ENCODE measurements at regions not wholly inside any gene's neighbourhood (a gene's known extent, or its start where the extent isn't known, plus 50 kb on each side); places are given as distances from the start of the nearest gene placed in this dataset.

GRCh38 chr13:34578471-34578870, 363.6 kb upstream of the NBEA start:
- Histone ChIP-seq H4K91ac (ENCODE audit: low read depth, low read length) (no peak overlapping the region), H2AK5ac (ENCODE audit: low read length) (no peak overlapping the region), H3K79me2 (ENCODE audit: control insufficient read depth, insufficient read depth, low read length, poor library complexity) (no peaks in the 10 kb centered on the region), H3K18ac (ENCODE audit: low read length) (no peak overlapping the region), H3K36me3 (ENCODE audit: control insufficient read depth in 1 of 2, insufficient read depth in 2 of 2, low read length in 2 of 2) (no peaks in the 10 kb centered on the region), H4K12ac (ENCODE audit: low read depth, low read length) (no peak overlapping the region), H3K4me3 (ENCODE audit: low read depth, low read length) (no peak overlapping the region), H3K9ac (ENCODE audit: low read length) (no peak overlapping the region), H3K27ac (ENCODE audit: low read depth, low read length) (no peak overlapping the region), H3K23ac (ENCODE audit: low read length) (no peak overlapping the region), H3K4me2 (ENCODE audit: low read length) (no peak overlapping the region), H2BK120ac (ENCODE audit: insufficient read depth, low read length, poor library complexity) (no peak overlapping the region), H3K4ac (ENCODE audit: low read depth, low read length) (no peak overlapping the region), H3K4me1 (ENCODE audit: control insufficient read depth in 1 of 2, insufficient read depth in 2 of 2, low read length in 2 of 2) (no peaks in the 10 kb centered on the region), H3K27me3 (ENCODE audit: insufficient read depth, low read length) (no peaks in the 10 kb centered on the region), H4K8ac (ENCODE audit: low read depth, low read length) (no peak overlapping the region), H3K79me1 (ENCODE audit: low read length) (no peaks in the 10 kb centered on the region), H2BK12ac (ENCODE audit: low read length) (no peak overlapping the region), H2AFZ (ENCODE audit: insufficient read depth, low read length, poor library complexity) (no peak overlapping the region), H3K9me3 (ENCODE audit: insufficient read depth, low read depth, low read length) (no peaks in the 10 kb centered on the region), H3K14ac (ENCODE audit: low read length) (no peak overlapping the region), H2BK5ac (ENCODE audit: low read depth, low read length, poor library complexity) (no peak overlapping the region)
- DNase-seq, result no peak
- no CpG with 5 or more reads among the region's 1 CpG for WGBS (ENCODE audit: extremely low coverage, insufficient coverage, insufficient read length)

GRCh38 chr13:34578917-34579316, 363.2 kb upstream of the NBEA start:
- no peak for DNase-seq
- Histone ChIP-seq H4K12ac (ENCODE audit: low read depth, low read length) (no peak overlapping the region), H3K9ac (ENCODE audit: low read length) (no peak overlapping the region), H3K4ac (ENCODE audit: low read depth, low read length) (no peak overlapping the region), H3K27me3 (ENCODE audit: insufficient read depth, low read length) (no peaks in the 10 kb centered on the region), H3K36me3 (ENCODE audit: control insufficient read depth in 1 of 2, insufficient read depth in 2 of 2, low read length in 2 of 2) (no peaks in the 10 kb centered on the region), H2AK5ac (ENCODE audit: low read length) (no peak overlapping the region), H3K4me2 (ENCODE audit: low read length) (no peak overlapping the region), H3K4me1 (ENCODE audit: control insufficient read depth in 1 of 2, insufficient read depth in 2 of 2, low read length in 2 of 2) (no peaks in the 10 kb centered on the region), H3K14ac (ENCODE audit: low read length) (no peak overlapping the region), H2BK5ac (ENCODE audit: low read depth, low read length, poor library complexity) (no peak overlapping the region), H3K4me3 (ENCODE audit: low read depth, low read length) (no peak overlapping the region), H2BK120ac (ENCODE audit: insufficient read depth, low read length, poor library complexity) (no peak overlapping the region), H2AFZ (ENCODE audit: insufficient read depth, low read length, poor library complexity) (no peak overlapping the region), H3K27ac (ENCODE audit: low read depth, low read length) (no peak overlapping the region), H4K91ac (ENCODE audit: low read depth, low read length) (no peak overlapping the region), H3K23ac (ENCODE audit: low read length) (no peak overlapping the region), H3K9me3 (ENCODE audit: insufficient read depth, low read depth, low read length) (no peaks in the 10 kb centered on the region), H3K18ac (ENCODE audit: low read length) (no peak overlapping the region), H4K8ac (ENCODE audit: low read depth, low read length) (no peak overlapping the region), H2BK12ac (ENCODE audit: low read length) (no peak overlapping the region), H3K79me2 (ENCODE audit: control insufficient read depth, insufficient read depth, low read length, poor library complexity) (no peaks in the 10 kb centered on the region), H3K79me1 (ENCODE audit: low read length) (no peaks in the 10 kb centered on the region)

GRCh38 chr13:34583181-34583580, 358.9 kb upstream of the NBEA start:
- no peaks in the 10 kb centered on the region for H3K27me3 ChIP-seq (ENCODE audit: insufficient read depth, low read length)
- no CpG with 5 or more reads among the region's 1 CpG for WGBS (ENCODE audit: extremely low coverage, insufficient coverage, insufficient read length)
- no peak overlapping the region for H3K23ac ChIP-seq (ENCODE audit: low read length)
- H3K18ac ChIP-seq (ENCODE audit: low read length), result no peak overlapping the region
- no peak overlapping the region for H4K12ac ChIP-seq (ENCODE audit: low read depth, low read length)
- no peak for DNase-seq
- no peak overlapping the region for H3K9ac ChIP-seq (ENCODE audit: low read length)
- H3K4me1 ChIP-seq (ENCODE audit: control insufficient read depth in 1 of 2, insufficient read depth in 2 of 2, low read length in 2 of 2), result no peaks in the 10 kb centered on the region
- H3K79me2 ChIP-seq (ENCODE audit: control insufficient read depth, insufficient read depth, low read length, poor library complexity), result no peaks in the 10 kb centered on the region
- no peak overlapping the region for H2BK5ac ChIP-seq (ENCODE audit: low read depth, low read length, poor library complexity)
- peaks cover 2% of the 10 kb centered on the region for H3K9me3 ChIP-seq (ENCODE audit: insufficient read depth, low read depth, low read length)
- H3K79me1 ChIP-seq (ENCODE audit: low read length), result no peaks in the 10 kb centered on the region
- no peak overlapping the region for H3K4me2 ChIP-seq (ENCODE audit: low read length)
- H4K8ac ChIP-seq (ENCODE audit: low read depth, low read length), result no peak overlapping the region
- no peak overlapping the region for H3K4me3 ChIP-seq (ENCODE audit: low read depth, low read length)
- no peak overlapping the region for H2AK5ac ChIP-seq (ENCODE audit: low read length)
- H2BK120ac ChIP-seq (ENCODE audit: insufficient read depth, low read length, poor library complexity), result no peak overlapping the region
- no peak overlapping the region for H2AFZ ChIP-seq (ENCODE audit: insufficient read depth, low read length, poor library complexity)
- no peak overlapping the region for H2BK12ac ChIP-seq (ENCODE audit: low read length)
- H3K36me3 ChIP-seq (ENCODE audit: control insufficient read depth in 1 of 2, insufficient read depth in 2 of 2, low read length in 2 of 2), result no peaks in the 10 kb centered on the region
- H4K91ac ChIP-seq (ENCODE audit: low read depth, low read length), result no peak overlapping the region
- no peak overlapping the region for H3K14ac ChIP-seq (ENCODE audit: low read length)
- H3K27ac ChIP-seq (ENCODE audit: low read depth, low read length), result no peak overlapping the region
- no peak overlapping the region for H3K4ac ChIP-seq (ENCODE audit: low read depth, low read length)

- no peak overlapping the region for H2BK12ac ChIP-seq (ENCODE audit: low read length)
- H4K8ac ChIP-seq (ENCODE audit: low read depth, low read length), result no peak overlapping the region
- H3K36me3 ChIP-seq (ENCODE audit: control insufficient read depth in 1 of 2, insufficient read depth in 2 of 2, low read length in 2 of 2), result no peaks in the 10 kb centered on the region
- DNase-seq, result no peak
- no peak overlapping the region for H3K4me3 ChIP-seq (ENCODE audit: low read depth, low read length)
- no peak overlapping the region for H3K18ac ChIP-seq (ENCODE audit: low read length)
- no peak overlapping the region for H2BK5ac ChIP-seq (ENCODE audit: low read depth, low read length, poor library complexity)
- no peak overlapping the region for H2BK120ac ChIP-seq (ENCODE audit: insufficient read depth, low read length, poor library complexity)
- H4K91ac ChIP-seq (ENCODE audit: low read depth, low read length), result no peak overlapping the region
- no peak overlapping the region for H3K4ac ChIP-seq (ENCODE audit: low read depth, low read length)
- H3K9ac ChIP-seq (ENCODE audit: low read length), result no peak overlapping the region
- H3K27me3 ChIP-seq (ENCODE audit: insufficient read depth, low read length), result no peaks in the 10 kb centered on the region
- no peak overlapping the region for H2AK5ac ChIP-seq (ENCODE audit: low read length)
- no peak overlapping the region for H4K12ac ChIP-seq (ENCODE audit: low read depth, low read length)
- H3K4me2 ChIP-seq (ENCODE audit: low read length), result no peak overlapping the region
- H3K79me1 ChIP-seq (ENCODE audit: low read length), result no peaks in the 10 kb centered on the region
- H3K23ac ChIP-seq (ENCODE audit: low read length), result no peak overlapping the region
- no CpG with 5 or more reads among the region's 3 CpGs for WGBS (ENCODE audit: extremely low coverage, insufficient coverage, insufficient read length)
- peaks cover 2% of the 10 kb centered on the region for H3K9me3 ChIP-seq (ENCODE audit: insufficient read depth, low read depth, low read length)
- no peak overlapping the region for H3K27ac ChIP-seq (ENCODE audit: low read depth, low read length)
- H3K79me2 ChIP-seq (ENCODE audit: control insufficient read depth, insufficient read depth, low read length, poor library complexity), result no peaks in the 10 kb centered on the region
- no peak overlapping the region for H2AFZ ChIP-seq (ENCODE audit: insufficient read depth, low read length, poor library complexity)
- H3K4me1 ChIP-seq (ENCODE audit: control insufficient read depth in 1 of 2, insufficient read depth in 2 of 2, low read length in 2 of 2), result no peaks in the 10 kb centered on the region
- H3K14ac ChIP-seq (ENCODE audit: low read length), result no peak overlapping the region
These were observed 354.5 kb upstream of the NBEA start for GRCh38 chr13:34587576-34587975.

GRCh38 chr13:34588362-34588761, 353.7 kb upstream of the NBEA start:
- no peak overlapping the region for H3K4me2 ChIP-seq (ENCODE audit: low read length)
- H3K79me1 ChIP-seq (ENCODE audit: low read length), result no peaks in the 10 kb centered on the region
- H3K4me3 ChIP-seq (ENCODE audit: low read depth, low read length), result no peak overlapping the region
- no peak overlapping the region for H2AFZ ChIP-seq (ENCODE audit: insufficient read depth, low read length, poor library complexity)
- H3K79me2 ChIP-seq (ENCODE audit: control insufficient read depth, insufficient read depth, low read length, poor library complexity), result no peaks in the 10 kb centered on the region
- no peak overlapping the region for H3K18ac ChIP-seq (ENCODE audit: low read length)
- H3K4ac ChIP-seq (ENCODE audit: low read depth, low read length), result no peak overlapping the region
- H3K27me3 ChIP-seq (ENCODE audit: insufficient read depth, low read length), result no peaks in the 10 kb centered on the region
- no peaks in the 10 kb centered on the region for H3K36me3 ChIP-seq (ENCODE audit: control insufficient read depth in 1 of 2, insufficient read depth in 2 of 2, low read length in 2 of 2)
- no peak overlapping the region for H2AK5ac ChIP-seq (ENCODE audit: low read length)
- H2BK5ac ChIP-seq (ENCODE audit: low read depth, low read length, poor library complexity), result no peak overlapping the region
- H3K9ac ChIP-seq (ENCODE audit: low read length), result no peak overlapping the region
- H2BK12ac ChIP-seq (ENCODE audit: low read length), result no peak overlapping the region
- H3K27ac ChIP-seq (ENCODE audit: low read depth, low read length), result no peak overlapping the region
- no peak overlapping the region for H3K23ac ChIP-seq (ENCODE audit: low read length)
- no peak overlapping the region for H3K14ac ChIP-seq (ENCODE audit: low read length)
- no peak for DNase-seq
- H4K12ac ChIP-seq (ENCODE audit: low read depth, low read length), result no peak overlapping the region
- H3K4me1 ChIP-seq (ENCODE audit: control insufficient read depth in 1 of 2, insufficient read depth in 2 of 2, low read length in 2 of 2), result no peaks in the 10 kb centered on the region
- WGBS (ENCODE audit: extremely low coverage, insufficient coverage, insufficient read length), result no CpG with 5 or more reads among the region's 7 CpGs
- no peak overlapping the region for H4K91ac ChIP-seq (ENCODE audit: low read depth, low read length)
- peaks cover 2% of the 10 kb centered on the region for H3K9me3 ChIP-seq (ENCODE audit: insufficient read depth, low read depth, low read length)
- no peak overlapping the region for H4K8ac ChIP-seq (ENCODE audit: low read depth, low read length)
- H2BK120ac ChIP-seq (ENCODE audit: insufficient read depth, low read length, poor library complexity), result no peak overlapping the region

Data from trophoblast cell (in vitro differentiated cells and primary cell).